T-cell (primary cell): ENCODE measurements at regions not wholly inside any gene's neighbourhood (a gene's known extent, or its start where the extent isn't known, plus 50 kb on each side); places are given as distances from the start of the nearest gene placed in this dataset.

Experiments
- ATAC-seq, 4 experiments: fragments of 200-7000 bp in 3 of 4; fragments of 150-1000 bp in 1 of 4; cut with Tn5 transposase; replicated peaks in 1 of 4; 1 replicate in 3 of 4; 2 replicates in 1 of 4; pipeline ENCODE4 v1.10.0; 2021; ENCODE audit warnings: moderate library complexity in 3 of 4, mild to moderate bottlenecking in 2 of 4, moderate number of reproducible peaks in 1 of 4
- CTCF ChIA-PET, 2 donors: fragments of 300-600 bp; sonication (Branson Sonifier 250); formaldehyde crosslinking; loops; one replicate each; lab custom pipeline; 2022; ENCODE audit warnings: antibody characterized with exemption in 2 of 2; lab: Charles Lee
- POLR2A ChIA-PET, 2 donors: fragments of 300-600 bp; sonication (Branson Sonifier 250); formaldehyde crosslinking; loops; one replicate each; lab custom pipeline; 2022; ENCODE audit warnings: antibody characterized with exemption in 2 of 2; lab: Charles Lee
- DNase-seq, 35 experiments: peaks; one replicate each; pipeline versions ENCODE4 v3.0.0 to v3.0.0-alpha.2; 2013 to 2023
- H3K27ac ChIP-seq: one replicate; pipeline ENCODE4 v1.5.1; 2013; ENCODE audit warnings: low read length
- H3K27me3 ChIP-seq, 2 experiments: replicated peaks in 1 of 2; 1 replicate in 1 of 2; 2 replicates in 1 of 2; pipeline versions ENCODE4 v1.6.1 to v1.7.0; 2013; ENCODE audit warnings: low read length in 1 of 2, mixed read lengths in 1 of 2; ENCODE audit not compliant: control insufficient read depth in 2 of 2, insufficient read depth in 2 of 2; ENCODE audit errors: extremely low read depth in 1 of 2
- H3K36me3 ChIP-seq, 2 donors: 1 replicate in 1 of 2; 2 replicates in 1 of 2; pipeline versions ENCODE4 v1.6.1 to v1.7.0; 2013; ENCODE audit warnings: low read length in 1 of 2; ENCODE audit not compliant: control insufficient read depth in 2 of 2, insufficient read depth in 1 of 2; ENCODE audit errors: extremely low read depth in 1 of 2
- H3K4me1 ChIP-seq, 2 experiments: 1 replicate in 1 of 2; 2 replicates in 1 of 2; pipeline versions ENCODE4 v1.6.1 to v1.7.0; 2013; ENCODE audit warnings: low read length in 2 of 2, mixed read lengths in 1 of 2; ENCODE audit not compliant: insufficient read depth in 2 of 2, control insufficient read depth in 1 of 2; ENCODE audit errors: extremely low read depth in 1 of 2
- H3K4me3 ChIP-seq, 2 donors: 1 replicate in 1 of 2; 2 replicates in 1 of 2; pipeline versions ENCODE4 v1.5.1 to v1.7.0; 2013; ENCODE audit warnings: mild to moderate bottlenecking in 2 of 2, low read length in 1 of 2, moderate library complexity in 1 of 2; ENCODE audit not compliant: control insufficient read depth in 1 of 2; ENCODE audit errors: extremely low read depth in 1 of 2
- H3K9me3 ChIP-seq: 2 replicates; pipeline ENCODE4 v1.7.0; 2013
- H3K27ac Mint-ChIP-seq, 2 donors: one replicate each; pipeline ENCODE4 v1.8.0; 2020 to 2021; ENCODE audit warnings: mild to moderate bottlenecking in 2 of 2, mixed read lengths in 2 of 2
- H3K27me3 Mint-ChIP-seq, 2 donors: one replicate each; pipeline ENCODE4 v1.8.0; 2021 to 2022; ENCODE audit warnings: mixed read lengths in 2 of 2
- H3K36me3 Mint-ChIP-seq: one replicate; pipeline ENCODE4 v1.8.0; 2021; ENCODE audit warnings: mixed read lengths
- H3K4me1 Mint-ChIP-seq, 3 donors: one replicate each; pipeline ENCODE4 v1.8.0; 2020 to 2022; ENCODE audit warnings: mixed read lengths in 3 of 3, mild to moderate bottlenecking in 1 of 3
- H3K4me3 Mint-ChIP-seq, 3 donors: one replicate each; pipeline ENCODE4 v1.8.0; 2020 to 2022; ENCODE audit warnings: mild to moderate bottlenecking in 3 of 3, mixed read lengths in 3 of 3, moderate library complexity in 3 of 3
- H3K9me3 Mint-ChIP-seq, 3 donors: one replicate each; pipeline ENCODE4 v1.8.0; 2020 to 2022; ENCODE audit warnings: mixed read lengths in 3 of 3
- WGBS: methylation state at CpG from one replicate; pipeline ENCODE4 v1.1.5; 2013; ENCODE audit warnings: missing lambda C conversion rate; ENCODE audit not compliant: insufficient coverage; 5-methylcytosine and 5-hydroxymethylcytosine counted together

DNA sequence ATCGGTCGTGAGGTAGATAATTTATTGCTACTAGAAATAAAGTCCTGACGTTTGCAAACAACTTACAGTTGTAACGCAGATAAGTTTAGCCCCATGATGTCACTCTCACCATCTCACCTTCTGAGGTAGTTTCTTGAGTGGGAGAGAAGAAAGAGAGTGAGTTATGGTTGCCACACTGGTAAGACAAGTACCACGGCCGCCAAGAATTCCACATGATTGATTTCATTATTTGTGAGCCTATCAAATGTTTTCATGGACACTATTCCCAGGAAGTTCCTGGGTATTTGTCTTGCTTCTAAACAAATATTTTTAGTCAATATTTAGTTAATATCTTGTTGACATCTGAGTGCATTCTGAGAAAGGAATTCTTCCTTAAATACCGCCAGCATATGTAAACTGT is 339.4 kb upstream of the KIAA1217 start:
- Mint-ChIP-seq H3K4me3 (no peak overlapping the region), H3K36me3 (no peaks in the 10 kb centered on the region), H3K9me3 (no peaks in the 10 kb centered on the region), H3K4me1 (no peaks in the 10 kb centered on the region), H3K27me3 (peaks cover 0 to 3% of the 10 kb centered on the region in 2 donors), H3K27ac (no peak overlapping the region)
- Histone ChIP-seq H3K27me3 (no peaks in the 10 kb centered on the region), H3K27ac (no peak overlapping the region), H3K9me3 (no peaks in the 10 kb centered on the region), H3K4me3 (no peak overlapping the region), H3K4me1 (no peaks in the 10 kb centered on the region), H3K36me3 (no peaks in the 10 kb centered on the region)
- DNase-seq (no peak), ATAC-seq (no peak)
- POLR2A ChIA-PET = no interaction called here
- CTCF ChIA-PET = no interaction called here
- WGBS = no CpG with 5 or more reads among the region's 7 CpGs

GRCh38 chr10:23869996-23870395 is 338.9 kb upstream of the KIAA1217 start:
- ChIA-PET CTCF (no interaction called here), POLR2A (no interaction called here)
- Histone ChIP-seq H3K4me3 (no peak overlapping the region), H3K36me3 (no peaks in the 10 kb centered on the region), H3K4me1 (no peaks in the 10 kb centered on the region), H3K27me3 (no peaks in the 10 kb centered on the region), H3K27ac (no peak overlapping the region), H3K9me3 (no peaks in the 10 kb centered on the region)
- H3K4me3 Mint-ChIP-seq = no peak overlapping the region
- no peaks in the 10 kb centered on the region for H3K4me1 Mint-ChIP-seq
- peaks cover 0 to 3% of the 10 kb centered on the region in 2 donors for H3K27me3 Mint-ChIP-seq
- no peaks in the 10 kb centered on the region for H3K36me3 Mint-ChIP-seq
- H3K9me3 Mint-ChIP-seq = no peaks in the 10 kb centered on the region
- WGBS = no CpG with 5 or more reads among the region's 3 CpGs
- no peak overlapping the region for H3K27ac Mint-ChIP-seq
- ATAC-seq (no peak), DNase-seq (no peak)

GRCh38 chr10:23870651-23871610 is 338.0 kb upstream of the KIAA1217 start:
- no peak overlapping the region for H3K4me3 Mint-ChIP-seq
- H3K27ac Mint-ChIP-seq = no peak overlapping the region
- no peaks in the 10 kb centered on the region for H3K4me1 ChIP-seq
- ChIA-PET CTCF (interaction anchor here in 1 of 2 donors (0.9 kb wide), 1 partner anchor 22 kb away, joined by 3 read pairs; no protein-coding TSS in a partner anchor), POLR2A (no interaction called here)
- H3K9me3 Mint-ChIP-seq = no peaks in the 10 kb centered on the region
- H3K36me3 ChIP-seq = no peaks in the 10 kb centered on the region
- no peak overlapping the region for H3K4me3 ChIP-seq
- H3K27me3 Mint-ChIP-seq = peaks cover 0 to 3% of the 10 kb centered on the region in 2 donors
- no peak overlapping the region for H3K27ac ChIP-seq
- 38% methylated on average over 1 of the region's 2 CpGs for WGBS
- no peak for DNase-seq
- no peak for ATAC-seq
- no peaks in the 10 kb centered on the region for H3K27me3 ChIP-seq
- H3K4me1 Mint-ChIP-seq = no peaks in the 10 kb centered on the region
- no peaks in the 10 kb centered on the region for H3K9me3 ChIP-seq
- H3K36me3 Mint-ChIP-seq = no peaks in the 10 kb centered on the region

DNA sequence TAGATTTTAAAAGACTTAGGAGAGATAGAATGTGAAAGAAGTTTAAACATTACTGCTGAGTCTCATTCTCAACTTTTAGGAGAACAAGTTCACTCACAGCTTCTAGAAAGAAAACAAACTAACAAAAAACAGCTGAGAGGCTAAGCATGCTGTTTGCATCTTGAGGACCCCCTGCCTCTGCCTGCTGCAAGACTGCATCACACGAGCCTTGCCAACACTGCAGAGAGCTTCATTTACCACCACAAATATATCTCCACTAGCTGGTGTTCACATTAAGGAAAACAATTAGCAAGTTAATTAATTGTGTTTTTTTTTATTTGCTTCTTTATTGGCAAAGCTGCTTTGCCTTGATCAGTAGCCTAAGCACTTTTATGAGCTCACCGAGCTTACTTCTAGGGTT is 336.6 kb upstream of the KIAA1217 start:
- H3K27me3 Mint-ChIP-seq = peaks cover 0 to 3% of the 10 kb centered on the region in 2 donors
- H3K4me1 Mint-ChIP-seq = no peaks in the 10 kb centered on the region
- Histone ChIP-seq H3K9me3 (no peaks in the 10 kb centered on the region), H3K36me3 (no peaks in the 10 kb centered on the region), H3K4me3 (no peak overlapping the region), H3K4me1 (no peaks in the 10 kb centered on the region), H3K27ac (no peak overlapping the region), H3K27me3 (no peaks in the 10 kb centered on the region)
- ChIA-PET CTCF (no interaction called here), POLR2A (no interaction called here)
- H3K27ac Mint-ChIP-seq = no peak overlapping the region
- no peaks in the 10 kb centered on the region for H3K36me3 Mint-ChIP-seq
- DNase-seq (no peak), ATAC-seq (no peak)
- no peak overlapping the region for H3K4me3 Mint-ChIP-seq
- H3K9me3 Mint-ChIP-seq = no peaks in the 10 kb centered on the region
- WGBS = no CpG with 5 or more reads among the region's 2 CpGs

DNA sequence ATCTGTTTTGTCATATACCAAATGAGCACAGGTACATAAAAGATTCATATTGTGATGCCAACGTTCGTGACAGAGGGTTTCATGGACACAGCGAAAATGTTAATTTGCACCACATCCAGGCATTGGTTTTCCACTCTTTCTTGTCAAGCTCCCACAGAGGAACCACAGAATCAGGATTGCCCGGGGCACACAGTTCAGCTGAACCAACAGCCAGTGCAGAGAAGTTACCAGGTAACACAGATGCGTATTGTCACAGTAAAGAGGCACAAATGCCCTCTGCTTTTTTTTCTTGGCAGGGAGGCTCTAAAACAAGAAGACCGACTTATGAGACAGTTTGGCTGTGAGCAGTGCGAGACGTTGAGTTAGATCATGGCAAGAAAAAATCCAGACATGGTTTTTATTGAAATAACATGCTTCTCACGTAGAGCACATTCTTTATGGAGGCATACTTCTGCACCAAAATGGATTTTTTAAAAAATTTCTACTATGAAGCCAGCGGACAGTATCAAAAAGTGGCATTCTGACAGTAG is 331.1 kb upstream of the KIAA1217 start:
- H3K27ac ChIP-seq = no peak overlapping the region
- 81% methylated on average over 6 of the region's 10 CpGs for WGBS
- no peaks in the 10 kb centered on the region for H3K36me3 ChIP-seq
- no peak for DNase-seq
- no peaks in the 10 kb centered on the region for H3K4me1 Mint-ChIP-seq
- ATAC-seq = no peak
- no peak overlapping the region for H3K4me3 Mint-ChIP-seq
- no peaks in the 10 kb centered on the region for H3K4me1 ChIP-seq
- ChIA-PET CTCF (no interaction called here), POLR2A (interaction anchor here in 1 of 2 donors (0.6 kb wide), 1 partner anchor 460 kb away, joined by 3 read pairs; no protein-coding TSS in a partner anchor)
- no peaks in the 10 kb centered on the region for H3K9me3 ChIP-seq
- no peak overlapping the region for H3K4me3 ChIP-seq
- H3K27me3 ChIP-seq = no peaks in the 10 kb centered on the region
- H3K27ac Mint-ChIP-seq = no peak overlapping the region
- peaks cover 0 to 3% of the 10 kb centered on the region in 2 donors for H3K27me3 Mint-ChIP-seq
- H3K36me3 Mint-ChIP-seq = no peaks in the 10 kb centered on the region
- H3K9me3 Mint-ChIP-seq = no peaks in the 10 kb centered on the region

GRCh38 chr10:23884670-23885069 is 324.3 kb upstream of the KIAA1217 start:
- H3K36me3 ChIP-seq = no peaks in the 10 kb centered on the region
- H3K27me3 Mint-ChIP-seq = no peaks in the 10 kb centered on the region
- no peaks in the 10 kb centered on the region for H3K27me3 ChIP-seq
- H3K4me3 ChIP-seq = no peak overlapping the region
- no peak overlapping the region for H3K27ac Mint-ChIP-seq
- no peaks in the 10 kb centered on the region for H3K9me3 ChIP-seq
- H3K4me1 Mint-ChIP-seq = no peaks in the 10 kb centered on the region
- ChIA-PET POLR2A (no interaction called here), CTCF (no interaction called here)
- no CpG with 5 or more reads among the region's 2 CpGs for WGBS
- no peaks in the 10 kb centered on the region for H3K4me1 ChIP-seq
- H3K36me3 Mint-ChIP-seq = no peaks in the 10 kb centered on the region
- DNase-seq (no peak), ATAC-seq (no peak)
- no peak overlapping the region for H3K4me3 Mint-ChIP-seq
- H3K9me3 Mint-ChIP-seq = peaks cover 0 to 2% (median 0%) of the 10 kb centered on the region in 3 donors
- H3K27ac ChIP-seq = no peak overlapping the region
